ENCODE measurements at regions not wholly inside any gene's neighbourhood (a gene's known extent, or its start where the extent isn't known, plus 50 kb on each side); places are given as distances from the start of the nearest gene placed in this dataset.

DNA sequence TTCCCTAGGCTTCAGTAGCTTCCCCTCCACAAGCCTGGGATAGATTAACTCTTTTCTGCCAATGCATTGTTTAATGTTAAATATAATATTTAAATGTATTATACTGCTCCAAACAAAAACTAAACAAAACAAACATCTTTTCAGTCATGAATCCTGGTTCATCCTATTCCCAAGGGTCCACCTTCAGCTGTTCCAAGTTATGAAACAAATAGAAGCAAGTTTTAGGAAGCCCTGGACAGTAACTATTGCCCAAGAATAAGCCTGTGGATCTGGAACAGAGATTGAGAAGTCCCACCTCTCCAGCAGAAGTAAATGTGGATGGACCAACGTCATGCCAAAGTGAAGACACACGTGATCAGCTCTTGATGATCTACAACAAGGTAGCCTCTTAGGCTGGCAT is 408.1 kb downstream of the SETD4 start:
- TF ChIP-seq CTCF (conservative IDR thresholded peaks at IDR 0.05; ENCODE audit: low read length) (no peak), EZH2phosphoT487 (IDR thresholded peaks at IDR 0.05; ENCODE audit: borderline replicate concordance, low read depth, low read length) (no peak)

All from OCI-LY7 (cell line).